H9 (cell line): ENCODE measurements at regions not wholly inside any gene's neighbourhood (a gene's known extent, or its start where the extent isn't known, plus 50 kb on each side); places are given as distances from the start of the nearest gene placed in this dataset.

Source experiments
- DNase-seq: peaks from one replicate; pipeline ENCODE4 v3.0.0-alpha.2; 2017
- H2AFZ ChIP-seq: one replicate; pipeline ENCODE4 v1.6.1; 2013; ENCODE audit warnings: mild to moderate bottlenecking, low read length, control low read depth, moderate library complexity
- H2AK5ac ChIP-seq: 2 replicates; pipeline ENCODE4 v1.6.1; 2013; ENCODE audit warnings: low read length, control low read depth, mixed read lengths; ENCODE audit not compliant: insufficient read length
- H2BK120ac ChIP-seq: one replicate; pipeline ENCODE4 v1.6.1; 2013; ENCODE audit warnings: low read depth, mild to moderate bottlenecking, low read length, control low read depth, inconsistent platforms; ENCODE audit not compliant: poor library complexity, severe bottlenecking
- H2BK12ac ChIP-seq: 2 replicates; pipeline ENCODE4 v1.6.1; 2013; ENCODE audit warnings: low read length, control low read depth, mixed read lengths, low read depth; ENCODE audit not compliant: insufficient read length
- H2BK15ac ChIP-seq: 2 replicates; pipeline ENCODE4 v1.6.1; 2013; ENCODE audit warnings: low read depth, low read length, control low read depth
- H2BK20ac ChIP-seq: one replicate; pipeline ENCODE4 v1.6.1; 2013; ENCODE audit warnings: low read depth, mild to moderate bottlenecking, low read length, control low read depth, inconsistent platforms; ENCODE audit not compliant: poor library complexity, severe bottlenecking
- H2BK5ac ChIP-seq: 2 replicates; pipeline ENCODE4 v1.6.1; 2013; ENCODE audit warnings: low read length, control low read depth, mixed read lengths; ENCODE audit not compliant: insufficient read length
- H3K14ac ChIP-seq: 2 replicates; pipeline ENCODE4 v1.6.1; 2013; ENCODE audit warnings: low read length, control low read depth; ENCODE audit not compliant: insufficient read depth
- H3K18ac ChIP-seq: 2 replicates; pipeline ENCODE4 v1.6.1; 2013; ENCODE audit warnings: low read depth, mild to moderate bottlenecking, mixed read lengths, low read length, control low read depth; ENCODE audit not compliant: insufficient read length
- H3K23ac ChIP-seq: 2 replicates; pipeline ENCODE4 v1.6.1; 2013; ENCODE audit warnings: low read length, control low read depth, mixed read lengths, low read depth; ENCODE audit not compliant: insufficient read length
- H3K23me2 ChIP-seq: 2 replicates; pipeline ENCODE4 v1.6.1; 2013; ENCODE audit warnings: low read depth, mild to moderate bottlenecking, mixed read lengths, low read length, control low read depth; ENCODE audit not compliant: insufficient read length, poor library complexity, severe bottlenecking
- H3K27ac ChIP-seq: 2 replicates; pipeline ENCODE4 v1.5.1; 2013; ENCODE audit warnings: low read length, control low read depth, mixed read lengths, low read depth; ENCODE audit not compliant: insufficient read length
- H3K27me3 ChIP-seq: 2 replicates; pipeline ENCODE4 v1.6.1; 2013; ENCODE audit warnings: low read length, control low read depth, inconsistent platforms; ENCODE audit not compliant: insufficient read depth
- H3K4ac ChIP-seq: 2 replicates; pipeline ENCODE4 v1.6.1; 2013; ENCODE audit warnings: low read depth, mild to moderate bottlenecking, control low read depth, inconsistent platforms, low read length, moderate library complexity
- H3K4me1 ChIP-seq: 2 replicates; pipeline ENCODE4 v1.6.1; 2013; ENCODE audit warnings: low read length, control low read depth, inconsistent platforms; ENCODE audit not compliant: insufficient read depth
- H3K4me2 ChIP-seq: 2 replicates; pipeline ENCODE4 v1.6.1; 2013; ENCODE audit warnings: low read length, control low read depth, mixed read lengths; ENCODE audit not compliant: insufficient read length, insufficient read depth
- H3K56ac ChIP-seq: 2 replicates; pipeline ENCODE4 v1.6.1; 2013; ENCODE audit warnings: low read depth, mild to moderate bottlenecking, mixed read lengths, low read length, control low read depth; ENCODE audit not compliant: insufficient read length
- H3K79me1 ChIP-seq: 2 replicates; pipeline ENCODE4 v1.6.1; 2013; ENCODE audit warnings: low read depth, mild to moderate bottlenecking, moderate library complexity, low read length, control low read depth, inconsistent platforms; ENCODE audit not compliant: insufficient read depth, poor library complexity, severe bottlenecking
- H3K79me2 ChIP-seq: 2 replicates; pipeline ENCODE4 v1.6.1; 2013; ENCODE audit warnings: low read length, control low read depth, inconsistent platforms; ENCODE audit not compliant: insufficient read depth
- H3K9ac ChIP-seq: 2 replicates; pipeline ENCODE4 v1.6.1; 2013; ENCODE audit warnings: low read length, control low read depth, mixed read lengths; ENCODE audit not compliant: insufficient read length; ENCODE audit errors: extremely low read depth
- H3K9me3 ChIP-seq: one replicate; pipeline ENCODE4 v1.6.1; 2013; ENCODE audit warnings: low read depth, low read length, inconsistent platforms; ENCODE audit not compliant: control insufficient read depth
- H3T11ph ChIP-seq: one replicate; pipeline ENCODE4 v1.6.1; 2013; ENCODE audit warnings: mild to moderate bottlenecking, low read length, control low read depth, inconsistent platforms
- H4K20me1 ChIP-seq: one replicate; pipeline ENCODE4 v1.6.1; 2013; ENCODE audit not compliant: control insufficient read depth, insufficient read length, insufficient read depth
- H4K5ac ChIP-seq: 2 replicates; pipeline ENCODE4 v1.6.1; 2013; ENCODE audit warnings: low read depth, mild to moderate bottlenecking, mixed read lengths, low read length, control low read depth; ENCODE audit not compliant: insufficient read length
- H4K8ac ChIP-seq: replicated peaks from 2 replicates; pipeline ENCODE4 v1.6.1; 2013; ENCODE audit warnings: low read length, control low read depth, mixed read lengths, low read depth; ENCODE audit not compliant: insufficient read length
- H4K91ac ChIP-seq: 2 replicates; pipeline ENCODE4 v1.6.1; 2013; ENCODE audit warnings: low read depth, mild to moderate bottlenecking, moderate library complexity, mixed read lengths, low read length, control low read depth; ENCODE audit not compliant: insufficient read length
- H3K27ac Mint-ChIP-seq, 3 experiments: 2 replicates in 2 of 3; 3 replicates in 1 of 3; pipeline ENCODE4 v1.8.0; 2020 to 2021; ENCODE audit warnings: mixed read lengths in 3 of 3, mild to moderate bottlenecking in 1 of 3, moderate library complexity in 1 of 3
- H3K27me3 Mint-ChIP-seq: 2 replicates; pipeline ENCODE4 v1.8.0; 2021; ENCODE audit warnings: low read depth, mild to moderate bottlenecking, moderate library complexity, mixed read lengths
- H3K36me3 Mint-ChIP-seq, 3 experiments: 2 replicates in 2 of 3; 3 replicates in 1 of 3; pipeline ENCODE4 v1.8.0; 2020 to 2021; ENCODE audit warnings: low read depth in 3 of 3, mixed read lengths in 3 of 3; ENCODE audit not compliant: insufficient read depth in 1 of 3
- H3K4me1 Mint-ChIP-seq, 2 experiments: 2 replicates each; pipeline ENCODE4 v1.8.0; 2020; ENCODE audit warnings: mixed read lengths in 2 of 2
- H3K4me3 Mint-ChIP-seq, 2 experiments: 2 replicates in 1 of 2; 3 replicates in 1 of 2; pipeline ENCODE4 v1.8.0; 2020 to 2021; ENCODE audit warnings: mild to moderate bottlenecking in 2 of 2, mixed read lengths in 2 of 2, moderate library complexity in 1 of 2
- H3K9me3 Mint-ChIP-seq, 2 experiments: 2 replicates in 1 of 2; 3 replicates in 1 of 2; pipeline ENCODE4 v1.8.0; 2020; ENCODE audit warnings: mild to moderate bottlenecking in 2 of 2, mixed read lengths in 2 of 2, moderate library complexity in 1 of 2
- CTCF ChIP-seq: fragments of 200-600 bp; sonication (generic); conservative IDR thresholded peaks from 3 replicates; pipeline ENCODE4 v1.8.0; 2021; ENCODE audit warnings: antibody characterized with exemption, mild to moderate bottlenecking
- WGBS: extraction: QIAGEN DNeasy Blood & Tissue Kit; methylation state at CpG from one replicate; pipeline ENCODE4 v1.1.7; 2013; ENCODE audit warnings: missing lambda C conversion rate, low lambda C conversion rate, mixed read lengths; ENCODE audit not compliant: insufficient read length; ENCODE audit errors: extremely low coverage; 5-methylcytosine and 5-hydroxymethylcytosine counted together

DNA sequence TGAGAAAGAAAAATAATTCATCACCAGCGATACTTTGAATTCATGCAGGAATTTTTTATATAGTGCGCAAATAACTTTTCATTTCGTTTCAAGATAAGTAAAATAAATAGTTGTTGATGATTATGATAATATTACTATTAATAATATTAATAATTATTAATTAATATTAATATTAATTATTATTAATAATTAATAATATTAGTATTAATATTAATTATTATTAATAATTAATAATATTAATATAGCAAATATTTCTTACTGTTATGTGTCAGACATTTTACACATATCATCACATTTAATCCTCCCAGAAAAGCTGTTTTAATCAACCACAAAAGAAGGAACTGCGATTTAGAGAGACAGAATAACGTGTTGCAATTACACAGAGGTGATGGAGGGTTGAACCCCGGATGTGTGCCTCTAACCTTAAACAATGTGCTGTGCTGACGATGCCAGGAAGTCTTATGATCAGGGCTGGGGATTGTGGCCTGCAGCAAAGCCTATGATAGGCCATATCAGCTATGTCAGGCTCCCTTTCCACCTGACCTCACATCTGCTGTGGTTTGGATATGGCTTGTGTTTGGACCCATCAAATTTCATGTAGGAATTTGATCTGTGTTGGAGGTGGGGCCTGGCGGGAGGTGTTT, 263.5 kb upstream of the NR2F2 start:
- Histone ChIP-seq H3K23ac (no peak overlapping the region), H2AFZ (no peak overlapping the region), H3K23me2 (no peaks in the 10 kb centered on the region), H4K8ac (no peak overlapping the region), H2BK20ac (no peak overlapping the region), H2BK15ac (no peak overlapping the region), H2AK5ac (no peak overlapping the region), H3K9me3 (no peaks in the 10 kb centered on the region), H3K27me3 (no peaks in the 10 kb centered on the region), H3K27ac (no peak overlapping the region), H3K79me2 (no peaks in the 10 kb centered on the region), H3K56ac (no peak overlapping the region), H3K4me1 (no peaks in the 10 kb centered on the region), H2BK5ac (no peak overlapping the region), H2BK12ac (no peak overlapping the region), H4K5ac (no peak overlapping the region), H2BK120ac (no peak overlapping the region), H3K18ac (no peak overlapping the region), H3K4me2 (no peak overlapping the region), H3K4ac (no peak overlapping the region), H3K14ac (no peak overlapping the region), H4K91ac (no peak overlapping the region), H3K79me1 (no peaks in the 10 kb centered on the region), H3T11ph (no peak overlapping the region), H3K9ac (no peak overlapping the region), H4K20me1 (no peaks in the 10 kb centered on the region)
- Mint-ChIP-seq H3K27ac (no peak overlapping the region), H3K4me3 (no peak overlapping the region), H3K9me3 (no peaks in the 10 kb centered on the region), H3K27me3 (peaks cover 78% of the 10 kb centered on the region), H3K36me3 (peaks cover 0 to 2% (median 0%) of the 10 kb centered on the region in 3 experiments; a peak in 1 of 7 replicates), H3K4me1 (peaks cover 4% of the 10 kb centered on the region in 2 experiments; a peak in 3 of 4 replicates)
- DNase-seq, result no peak
- TF ChIP-seq CTCF, result no peak
- WGBS, result no CpG with 5 or more reads among the region's 8 CpGs
